Gastrocnemius medialis (tissue), 4 donors: ENCODE measurements at regions not wholly inside any gene's neighbourhood (a gene's known extent, or its start where the extent isn't known, plus 50 kb on each side); places are given as distances from the start of the nearest gene placed in this dataset.

Source experiments
- CTCF ChIP-seq, 5 experiments: fragments of 450-650 bp in 3 of 5; fragments of 200-600 bp in 2 of 5; sonication (generic) in 2 of 5; IDR thresholded peaks in 4 of 5; conservative IDR thresholded peaks in 1 of 5; 1 replicate in 4 of 5; 2 replicates in 1 of 5; pipeline ENCODE4 v1.5.1; 2016 to 2019; ENCODE audit warnings: antibody characterized with exemption in 5 of 5, mild to moderate bottlenecking in 3 of 5, moderate library complexity in 3 of 5
- POLR2A ChIP-seq, 2 donors: fragments of 450-650 bp; IDR thresholded peaks; one replicate each; pipeline ENCODE4 v1.6.1; 2017; ENCODE audit warnings: antibody characterized with exemption in 2 of 2, mild to moderate bottlenecking in 2 of 2, moderate library complexity in 2 of 2

DNA sequence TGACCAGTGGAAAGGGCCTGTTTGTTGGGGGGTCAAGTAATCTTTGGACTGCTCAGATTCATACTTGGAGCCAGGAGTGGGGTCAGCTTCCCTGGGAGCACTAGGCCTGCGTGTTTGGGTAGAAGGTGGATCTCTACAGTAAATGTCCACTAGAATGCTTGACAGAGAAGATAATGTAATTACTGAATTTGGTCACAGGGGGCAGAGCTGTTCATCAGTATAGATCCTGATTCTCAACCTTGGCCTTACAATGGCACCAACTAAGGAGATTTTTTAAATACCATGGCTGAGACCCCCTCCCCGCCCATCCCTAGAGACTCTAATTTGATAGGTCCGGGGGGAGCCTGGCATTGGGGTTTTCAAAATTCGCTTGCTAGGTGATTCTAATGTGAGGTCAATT is 217.5 kb upstream of the PLXNA2 start:
- TF ChIP-seq CTCF (IDR thresholded peaks at IDR 0.05 in 4 of 5, conservative IDR thresholded peaks at IDR 0.05 in 1 of 5) (no peak), POLR2A (IDR thresholded peaks at IDR 0.05) (no peak)
